NCI-H345 (cell line): ENCODE measurements at regions not wholly inside any gene's neighbourhood (a gene's known extent, or its start where the extent isn't known, plus 50 kb on each side); places are given as distances from the start of the nearest gene placed in this dataset.
A peak's percentile ranks its signal among the peaks of the same experiment; 100 is the strongest.

ENCODE experiments used
- DNase-seq: peaks from one replicate; lab custom pipeline; 2025; lab: John Stamatoyannopoulos, UW

GRCh38 chr5:179497636-179498340 lies 52.6 kb upstream of the RUFY1 start:
- DNase-seq, result no peak

DNA sequence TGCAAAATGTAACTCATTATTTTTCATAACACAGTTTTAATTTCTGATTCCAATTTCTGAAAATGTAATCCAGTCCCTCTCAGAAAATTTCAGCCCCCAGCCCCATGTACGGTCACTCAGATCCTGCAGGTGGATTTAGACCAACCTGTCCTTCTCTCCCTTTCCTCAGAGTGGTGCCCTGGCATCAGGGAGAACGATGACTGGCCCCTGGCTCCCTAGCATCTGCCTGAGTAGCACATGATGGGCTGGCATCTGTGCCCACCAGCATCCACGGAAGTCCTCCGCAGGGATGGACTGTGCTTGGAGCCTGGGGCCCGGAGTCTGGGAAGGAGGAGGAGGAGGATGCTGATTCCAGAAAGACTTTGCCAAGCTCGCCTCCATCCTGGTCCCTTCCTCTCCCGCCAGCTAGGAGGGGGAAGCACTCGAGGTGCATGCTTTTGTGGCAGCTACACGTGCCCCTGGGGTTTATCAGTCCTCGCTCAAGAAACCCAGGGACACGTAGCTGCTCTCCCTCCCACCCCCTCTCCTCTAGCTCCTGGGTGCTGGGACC lies 54.4 kb upstream of the RUFY1 start:
- no peak for DNase-seq

DNA sequence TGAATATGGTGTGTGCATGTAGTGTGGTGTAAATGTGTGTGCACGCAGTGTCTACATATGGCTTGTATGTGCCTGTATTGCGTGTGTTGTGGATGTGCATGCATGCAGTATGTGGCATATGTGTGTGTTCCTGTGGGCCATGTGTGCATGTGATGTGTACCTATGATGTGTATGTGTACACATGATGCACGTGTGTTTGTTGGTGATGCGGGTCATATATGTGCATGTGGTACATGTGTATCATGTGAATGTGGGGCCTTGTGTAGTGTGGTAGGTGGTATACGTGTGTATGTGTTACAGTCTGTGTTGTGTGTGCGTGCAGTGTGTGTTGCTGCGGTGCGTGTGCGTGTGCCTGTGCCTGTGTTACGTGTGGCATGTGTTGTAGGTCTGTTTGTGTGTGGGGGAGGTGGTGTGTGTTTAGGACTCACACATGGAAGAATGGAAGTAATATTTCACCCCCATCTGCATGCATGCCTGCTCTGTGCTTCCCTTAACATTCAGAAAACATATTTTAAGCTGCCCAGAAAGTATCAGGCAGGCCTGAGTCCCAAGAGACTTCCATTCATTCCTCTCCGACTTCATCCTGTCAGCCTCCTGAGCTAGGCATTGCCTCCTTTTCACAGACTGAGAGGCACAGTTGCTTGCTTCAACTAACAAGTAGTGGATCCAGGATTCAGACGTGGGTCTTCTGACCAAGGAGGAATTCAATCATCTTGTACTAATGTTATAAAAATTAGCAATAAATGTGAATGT lies 55.4 kb upstream of the RUFY1 start:
- DNase-seq, result no peak

DNA sequence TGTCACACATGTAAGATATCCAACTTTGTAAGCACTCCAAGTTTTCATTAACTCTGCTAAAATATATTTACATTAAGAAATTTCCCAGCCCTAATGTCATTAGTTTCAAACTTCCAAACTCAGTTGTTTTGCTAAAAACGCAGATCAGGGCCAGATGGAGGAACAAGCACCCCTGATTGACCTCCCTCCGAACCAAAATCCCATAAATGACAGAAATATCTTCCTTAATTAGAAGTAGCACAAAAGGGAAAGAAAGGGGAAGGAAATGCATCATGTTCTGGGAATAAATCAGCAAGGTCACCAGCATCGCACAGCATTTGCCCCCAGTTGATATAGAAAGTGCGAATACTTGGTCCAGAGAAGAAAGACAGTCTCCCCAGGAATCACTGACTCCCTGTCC lies 61.4 kb upstream of the RUFY1 start:
- DNase-seq, result no peak

GRCh38 chr5:179488491-179488890 lies 61.9 kb upstream of the RUFY1 start:
- DNase-seq, result no peak

DNA sequence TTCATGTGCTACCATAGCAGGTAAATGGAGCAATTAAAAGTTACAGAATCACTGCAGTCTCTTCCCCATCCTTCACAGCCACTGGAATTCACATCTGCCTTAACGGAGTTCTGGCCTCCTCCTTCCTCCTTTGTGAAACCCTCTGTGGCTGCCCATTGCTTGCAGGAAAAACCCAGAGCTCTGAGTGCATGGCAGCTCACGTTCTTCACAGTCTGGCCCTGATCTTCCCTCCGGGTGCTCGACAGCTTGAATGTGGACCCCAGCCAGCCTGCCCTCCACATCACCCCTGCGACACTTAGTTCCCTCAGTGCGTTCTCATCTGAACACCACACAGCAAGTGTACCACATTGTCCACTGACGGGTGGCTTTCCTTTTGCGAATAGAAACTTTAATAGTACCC lies 63.2 kb upstream of the RUFY1 start:
- no peak for DNase-seq

GRCh38 chr5:179486596-179487051 lies 63.7 kb upstream of the RUFY1 start:
- DNase-seq, result peak; percentile 90

GRCh38 chr5:179485845-179486575 lies 64.3 kb upstream of the RUFY1 start:
- no peak for DNase-seq

- no peak for DNase-seq
Measured at GRCh38 chr5:179484761-179485160, 65.6 kb upstream of the RUFY1 start.

- DNase-seq, result no peak
Measured at GRCh38 chr5:179484201-179484600, 66.2 kb upstream of the RUFY1 start.

GRCh38 chr5:179478624-179479023 lies 71.7 kb upstream of the RUFY1 start:
- DNase-seq, result peak; percentile 67

DNA sequence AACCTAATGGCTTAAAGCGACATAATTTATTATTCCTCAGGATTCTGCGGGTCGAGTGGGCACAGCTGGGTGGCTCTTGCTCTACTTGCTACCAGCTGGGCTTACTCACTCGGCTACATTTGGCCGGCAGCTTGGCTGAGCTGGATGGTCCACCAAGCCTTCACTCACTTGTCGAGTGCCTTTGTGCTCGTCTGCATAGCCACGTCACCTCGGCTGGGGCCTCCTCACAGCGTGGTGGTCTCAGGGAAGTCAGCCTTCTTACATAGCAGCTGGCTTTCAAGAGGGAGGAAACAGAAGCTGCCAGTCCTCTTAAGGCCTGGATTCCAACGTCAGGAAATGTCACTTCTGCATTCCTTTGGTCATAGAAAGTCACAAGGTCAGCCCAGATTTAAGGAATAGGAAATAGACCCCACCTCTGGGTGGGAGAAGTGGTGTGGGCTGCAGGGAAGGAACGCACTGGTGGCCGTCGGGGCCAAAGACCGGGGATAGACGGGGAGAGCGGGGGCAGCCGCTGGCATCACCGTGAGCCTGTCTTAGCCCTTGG lies 75.1 kb upstream of the RUFY1 start:
- DNase-seq, result peak; percentile 71

DNA sequence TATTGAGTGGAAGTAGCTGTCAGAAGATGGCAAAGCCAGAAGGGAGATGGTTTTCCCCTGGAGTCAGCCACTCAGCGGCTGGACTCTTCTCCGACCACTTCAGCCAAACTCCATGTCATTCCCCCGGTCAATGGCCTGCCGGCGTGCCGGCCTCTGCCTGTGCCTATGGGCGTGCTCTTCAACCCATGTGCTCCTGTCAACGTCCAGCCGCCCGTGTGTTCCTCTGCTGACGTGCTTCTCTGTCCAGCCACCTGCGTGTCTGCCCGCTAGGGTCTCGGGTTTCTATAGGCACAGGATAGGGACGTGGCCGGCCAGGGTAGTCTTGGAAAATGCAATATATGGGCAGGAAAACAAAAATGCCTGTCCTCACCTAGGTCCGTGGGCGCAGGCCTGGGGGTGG lies 77.7 kb upstream of the RUFY1 start:
- DNase-seq, result no peak

GRCh38 chr5:179472174-179472573 lies 78.2 kb upstream of the RUFY1 start:
- DNase-seq, result no peak

DNA sequence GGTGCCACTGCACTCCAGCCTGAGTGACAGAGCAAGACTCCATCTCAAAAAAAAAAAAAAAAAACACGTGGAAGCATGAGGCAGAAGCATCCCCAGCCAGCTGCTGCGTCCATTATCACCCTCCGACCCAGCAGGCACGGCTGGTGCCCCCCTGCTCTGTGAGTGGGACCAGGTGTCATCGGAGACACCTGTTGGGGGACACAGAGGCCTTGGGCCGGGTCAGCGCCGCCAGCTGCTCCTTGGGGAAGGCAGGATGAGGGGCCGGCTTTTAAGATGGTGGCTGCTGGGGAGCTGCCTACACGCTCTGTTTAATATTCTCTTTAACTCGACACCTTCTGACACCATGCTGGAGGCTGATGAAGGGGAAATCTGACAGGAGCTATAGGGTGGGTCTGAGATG lies 80.2 kb upstream of the RUFY1 start:
- no peak for DNase-seq

DNA sequence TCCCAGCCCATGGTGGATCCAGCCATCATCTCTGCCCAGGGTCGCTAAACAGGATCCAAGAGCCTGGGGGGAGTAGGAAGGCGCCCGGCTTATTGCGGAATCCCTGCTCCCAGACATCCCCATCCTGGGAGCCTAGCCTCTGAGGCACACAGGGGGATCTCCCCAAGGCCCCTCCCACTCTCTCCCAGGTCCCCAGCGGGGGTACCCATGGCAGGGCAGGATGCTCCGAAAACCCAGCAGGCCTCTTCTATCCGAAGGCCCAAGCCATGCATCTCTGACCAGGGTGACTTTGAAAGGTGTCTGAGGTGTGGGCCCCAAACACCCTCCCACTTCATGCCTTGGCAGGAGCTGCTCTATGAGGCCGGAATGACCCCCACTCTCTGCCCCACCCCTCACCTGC lies 81.7 kb upstream of the RUFY1 start:
- no peak for DNase-seq

DNA sequence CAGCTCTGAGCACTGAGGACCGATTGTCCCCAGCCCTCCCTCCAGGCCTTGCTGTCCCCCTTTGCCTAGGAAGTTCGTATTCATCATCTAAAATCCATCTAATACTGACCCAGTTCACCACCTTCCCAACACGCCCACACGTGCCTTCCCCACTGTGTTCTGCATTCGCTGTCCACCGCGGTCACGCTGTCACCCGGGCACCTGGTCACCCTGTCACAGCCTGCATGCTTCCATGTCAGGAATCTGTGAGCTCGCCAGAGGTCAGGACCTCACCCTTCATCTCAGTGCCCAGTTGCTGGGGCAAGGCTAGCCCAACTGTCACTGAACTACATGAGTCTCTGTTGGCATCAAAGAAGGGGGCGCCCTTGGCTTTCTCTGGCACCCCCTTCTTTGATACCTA lies 82.9 kb upstream of the RUFY1 start:
- DNase-seq, result no peak

DNA sequence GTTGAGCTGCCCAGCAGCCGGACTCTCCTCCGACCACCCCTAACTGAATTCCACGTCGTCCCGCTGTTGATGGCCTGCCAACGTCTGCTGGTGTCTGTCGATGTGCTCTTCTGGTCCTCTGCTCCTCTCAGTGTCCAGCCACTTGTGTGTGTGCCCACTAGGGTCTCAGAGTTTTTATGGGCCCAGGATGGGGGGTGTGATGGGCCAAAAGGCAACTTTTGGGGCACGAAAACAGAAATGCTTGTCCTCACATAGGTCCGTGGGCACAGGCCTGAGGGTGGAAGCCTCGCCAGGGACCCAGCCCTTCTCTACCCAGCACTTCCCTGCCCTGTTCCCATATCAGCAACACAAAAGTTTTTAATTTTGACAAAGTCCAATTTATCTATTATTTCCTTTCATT lies 85.7 kb upstream of the RUFY1 start:
- DNase-seq, result no peak

DNA sequence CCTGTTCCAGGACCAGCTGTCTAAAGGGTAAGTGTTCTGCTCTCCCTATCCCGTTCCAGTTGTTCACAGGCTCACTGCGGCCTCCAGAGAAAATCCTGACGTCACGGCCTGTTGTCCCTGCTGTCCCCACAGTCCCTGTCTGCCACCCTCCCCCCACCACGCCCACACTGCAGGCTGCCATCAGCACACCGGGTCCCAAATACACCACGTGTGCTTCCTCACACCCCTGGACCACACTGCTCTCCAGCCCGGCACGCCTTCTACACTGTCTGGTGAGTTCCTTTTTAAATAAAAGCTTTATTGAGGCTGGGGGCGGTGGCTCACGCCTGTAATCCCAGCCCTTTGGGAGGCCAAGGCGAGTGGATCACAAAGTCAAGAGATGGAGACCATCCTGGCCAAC lies 88.3 kb upstream of the RUFY1 start:
- no peak for DNase-seq

DNA sequence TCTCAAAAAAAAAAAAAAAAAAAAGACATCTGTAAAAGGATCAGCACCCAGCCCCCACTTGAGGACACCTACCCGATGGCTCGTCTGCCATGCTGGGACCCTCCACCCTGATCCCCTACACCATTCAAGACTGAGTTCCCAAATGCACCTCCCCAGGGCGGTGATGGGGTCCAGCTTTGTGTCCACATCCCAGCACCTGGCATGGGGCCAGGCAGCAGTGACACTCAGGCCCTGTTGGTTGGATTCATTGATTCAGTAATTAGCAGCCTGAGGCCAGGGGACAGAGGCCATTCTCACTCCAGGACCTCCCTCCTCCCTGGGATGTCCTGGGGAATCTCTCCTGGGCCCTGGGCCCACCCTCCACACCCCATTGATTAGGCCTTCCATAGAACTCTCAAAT lies 88.8 kb upstream of the RUFY1 start:
- DNase-seq, result no peak

DNA sequence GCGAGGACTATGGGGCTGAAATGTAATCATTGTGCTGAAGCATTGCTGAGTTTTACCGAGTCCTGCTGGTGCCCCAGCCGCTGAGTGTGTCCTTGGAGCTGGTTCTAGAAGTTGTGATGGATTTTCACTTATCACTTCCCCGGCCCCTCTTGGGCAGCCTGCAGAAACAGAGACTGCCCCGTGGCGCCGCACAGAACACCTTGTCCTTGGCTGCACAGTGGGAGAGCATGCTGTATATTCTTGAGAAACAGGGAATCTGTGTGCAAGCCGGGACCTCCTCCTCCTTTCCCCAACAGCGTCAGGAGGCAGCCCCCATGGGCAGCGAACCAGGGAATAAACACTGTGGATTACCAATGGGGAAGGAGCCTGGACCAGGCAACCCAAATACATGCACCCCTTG lies 90.6 kb upstream of the RUFY1 start:
- DNase-seq, result no peak

GRCh38 chr5:179457612-179458011 lies 92.7 kb upstream of the RUFY1 start:
- no peak for DNase-seq
